Psoas muscle (tissue), 7 donors: ENCODE measurements at regions not wholly inside any gene's neighbourhood (a gene's known extent, or its start where the extent isn't known, plus 50 kb on each side); places are given as distances from the start of the nearest gene placed in this dataset.

ENCODE experiments used
- ATAC-seq, 4 donors: fragments of 200-7000 bp; cut with Tn5 transposase; one replicate each; pipeline ENCODE4 v1.9.1; 2020; ENCODE audit warnings: moderate library complexity in 3 of 4, mild to moderate bottlenecking in 2 of 4
- DNase-seq, 2 donors: peaks; one replicate each; pipeline ENCODE4 v3.0.0-alpha.2; 2020
- H3K27ac ChIP-seq: fragments of 200-600 bp; one replicate; pipeline ENCODE4 v1.8.0; 2022
- H3K27me3 ChIP-seq, 3 donors: fragments of 200-600 bp in 1 of 3; one replicate each; pipeline versions ENCODE4 v1.6.1 to v1.8.0; 2013 to 2022; ENCODE audit warnings: low read length in 2 of 3, mild to moderate bottlenecking in 2 of 3, moderate library complexity in 1 of 3; ENCODE audit not compliant: insufficient read depth in 3 of 3
- H3K36me3 ChIP-seq, 2 donors: fragments of 200-600 bp in 1 of 2; one replicate each; pipeline versions ENCODE4 v1.6.1 to v1.8.0; 2013 to 2022; ENCODE audit warnings: low read depth in 1 of 2, mild to moderate bottlenecking in 1 of 2, moderate library complexity in 1 of 2; ENCODE audit not compliant: insufficient read depth in 1 of 2
- H3K4me1 ChIP-seq: fragments of 200-600 bp; one replicate; pipeline ENCODE4 v1.8.0; 2022
- H3K4me3 ChIP-seq: fragments of 200-600 bp; one replicate; pipeline ENCODE4 v1.8.0; 2022; ENCODE audit warnings: mild to moderate bottlenecking
- H3K9me3 ChIP-seq: fragments of 200-600 bp; one replicate; pipeline ENCODE4 v1.8.0; 2022
- WGBS, 3 donors: extraction: QIAGEN DNeasy Blood & Tissue Kit; methylation state at CpG; one replicate each; pipeline versions ENCODE4 v1.1.6 to v1.1.7; 2013; 5-methylcytosine and 5-hydroxymethylcytosine counted together
- intact Hi-C, 2 donors: fragments of 100-400 bp; cut with DNase I; formaldehyde crosslinking; loops; one replicate each; pipeline versions ENCODE4 v1.11.0 to v1.14.2; 2022
- TF ChIP-seq, protein P1 (sequence below): fragments of 200-600 bp; IDR thresholded peaks from one replicate; pipeline ENCODE4 v1.8.0; 2022; ENCODE audit warnings: antibody characterized with exemption
- donor health status: healthy with polysubstance abuse.
- donor health status: DM: no; HTN: no; CAD: no; lungs with moderate emphysema.
- donor health status: Bipolar disorder and iron deficiency.
- donor health status: healthy.
- donor health status: DM: yes; HTN: yes; CAD: no.
- donor health status: DM: no; HTN: no; CAD: no.
- donor health status: DM: yes; HTN: yes; CAD: no.

DNA sequence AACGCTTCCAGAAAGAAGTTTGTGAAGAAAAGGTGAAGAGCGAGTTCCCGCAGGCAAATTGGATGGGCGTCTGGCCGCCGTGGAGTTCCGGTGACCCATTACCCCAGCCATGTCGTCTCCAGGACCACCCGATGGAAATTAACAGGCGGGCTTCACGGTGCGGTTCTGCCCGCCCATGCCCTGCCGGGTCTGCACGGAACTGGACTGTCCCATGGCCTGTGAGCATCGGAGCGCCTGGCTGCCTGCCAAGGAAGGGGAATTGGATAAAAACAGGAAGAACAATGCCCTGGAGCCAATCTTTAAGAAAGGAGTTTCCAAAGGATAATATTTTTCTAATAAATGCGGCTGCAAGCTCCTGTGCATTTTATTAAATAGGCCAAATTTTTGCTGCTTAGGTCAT lies 319.8 kb upstream of the SLC7A11 start:
- Histone ChIP-seq H3K27me3 (no peaks in the 10 kb centered on the region), H3K36me3 (no peaks in the 10 kb centered on the region), H3K4me1 (no peaks in the 10 kb centered on the region), H3K9me3 (no peaks in the 10 kb centered on the region), H3K27ac (no peak overlapping the region), H3K4me3 (no peak overlapping the region)
- WGBS, 3 donors = 79 to 88% (median 87%) methylated on average over 17 to 18 of the region's 18 CpGs
- DNase-seq (peak; percentile 24 to 58), ATAC-seq (no peak)
- TF ChIP-seq, protein P1, sequence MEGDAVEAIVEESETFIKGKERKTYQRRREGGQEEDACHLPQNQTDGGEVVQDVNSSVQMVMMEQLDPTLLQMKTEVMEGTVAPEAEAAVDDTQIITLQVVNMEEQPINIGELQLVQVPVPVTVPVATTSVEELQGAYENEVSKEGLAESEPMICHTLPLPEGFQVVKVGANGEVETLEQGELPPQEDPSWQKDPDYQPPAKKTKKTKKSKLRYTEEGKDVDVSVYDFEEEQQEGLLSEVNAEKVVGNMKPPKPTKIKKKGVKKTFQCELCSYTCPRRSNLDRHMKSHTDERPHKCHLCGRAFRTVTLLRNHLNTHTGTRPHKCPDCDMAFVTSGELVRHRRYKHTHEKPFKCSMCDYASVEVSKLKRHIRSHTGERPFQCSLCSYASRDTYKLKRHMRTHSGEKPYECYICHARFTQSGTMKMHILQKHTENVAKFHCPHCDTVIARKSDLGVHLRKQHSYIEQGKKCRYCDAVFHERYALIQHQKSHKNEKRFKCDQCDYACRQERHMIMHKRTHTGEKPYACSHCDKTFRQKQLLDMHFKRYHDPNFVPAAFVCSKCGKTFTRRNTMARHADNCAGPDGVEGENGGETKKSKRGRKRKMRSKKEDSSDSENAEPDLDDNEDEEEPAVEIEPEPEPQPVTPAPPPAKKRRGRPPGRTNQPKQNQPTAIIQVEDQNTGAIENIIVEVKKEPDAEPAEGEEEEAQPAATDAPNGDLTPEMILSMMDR = no peak
- intact Hi-C loops = no loop called here

DNA sequence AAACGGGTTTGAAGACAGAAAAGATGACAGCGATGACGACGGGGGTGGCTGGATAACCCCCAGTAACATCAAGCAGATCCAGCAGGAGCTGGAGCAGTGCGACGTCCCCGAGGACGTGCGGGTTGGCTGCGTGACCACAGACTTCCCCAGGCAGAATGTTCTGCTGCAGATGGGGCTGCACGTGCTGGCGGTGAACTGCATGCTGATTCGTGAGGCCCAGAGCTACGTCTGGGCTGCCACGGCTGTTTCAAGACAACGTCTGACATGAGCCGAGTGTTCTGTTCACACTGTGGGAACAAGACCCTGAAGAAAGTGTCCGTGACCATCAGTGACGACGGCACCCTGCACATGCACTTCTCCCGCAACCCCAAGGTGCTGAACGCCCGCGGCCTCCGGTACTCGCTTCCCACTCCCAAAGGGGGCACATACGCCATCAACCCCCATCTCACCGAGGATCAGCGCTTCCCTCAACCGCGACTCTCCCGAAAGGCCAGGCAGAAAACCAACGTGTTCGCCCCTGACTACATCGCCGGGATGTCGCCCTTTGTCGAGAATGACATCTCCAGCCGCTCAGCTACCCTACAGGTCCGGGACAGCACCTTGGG lies 319.2 kb upstream of the SLC7A11 start:
- no peak overlapping the region for H3K27ac ChIP-seq
- TF ChIP-seq, protein P1 = no peak
- H3K36me3 ChIP-seq = no peaks in the 10 kb centered on the region
- 93 to 94% (median 94%) methylated on average over 40 of the region's 40 CpGs for WGBS, 3 donors
- no peak for ATAC-seq
- peak in 1 of 2 donors; percentile 65 for DNase-seq
- H3K9me3 ChIP-seq = no peaks in the 10 kb centered on the region
- H3K27me3 ChIP-seq = no peaks in the 10 kb centered on the region
- no peaks in the 10 kb centered on the region for H3K4me1 ChIP-seq
- intact Hi-C loops = no loop called here
- H3K4me3 ChIP-seq = no peak overlapping the region

DNA sequence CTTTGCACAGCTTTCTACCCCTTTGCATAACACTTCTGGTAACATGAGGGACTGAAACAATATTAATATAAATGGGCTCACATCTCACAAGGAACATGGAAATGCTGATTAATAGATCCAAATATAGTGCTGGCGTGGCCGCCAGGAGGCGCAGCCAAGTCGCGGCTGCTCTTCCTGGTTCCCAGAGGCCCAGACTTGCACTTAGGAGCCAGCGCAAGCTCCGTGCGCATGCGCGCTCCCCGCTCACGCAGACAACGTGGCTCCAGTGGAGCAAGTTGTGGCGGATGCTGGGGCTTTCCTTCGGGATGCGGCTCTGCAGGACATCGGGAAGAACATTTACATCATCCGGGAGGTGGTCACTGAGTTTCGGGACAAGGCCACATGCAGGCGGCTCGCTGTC lies 318.3 kb upstream of the SLC7A11 start:
- ATAC-seq (no peak), DNase-seq (no peak)
- TF ChIP-seq, protein P1 = no peak
- Histone ChIP-seq H3K36me3 (no peaks in the 10 kb centered on the region), H3K27me3 (no peaks in the 10 kb centered on the region), H3K27ac (no peak overlapping the region), H3K4me1 (no peaks in the 10 kb centered on the region), H3K9me3 (no peaks in the 10 kb centered on the region), H3K4me3 (no peak overlapping the region)
- 90 to 94% (median 93%) methylated on average over 21 of the region's 21 CpGs for WGBS, 3 donors
- intact Hi-C loops = no loop called here

DNA sequence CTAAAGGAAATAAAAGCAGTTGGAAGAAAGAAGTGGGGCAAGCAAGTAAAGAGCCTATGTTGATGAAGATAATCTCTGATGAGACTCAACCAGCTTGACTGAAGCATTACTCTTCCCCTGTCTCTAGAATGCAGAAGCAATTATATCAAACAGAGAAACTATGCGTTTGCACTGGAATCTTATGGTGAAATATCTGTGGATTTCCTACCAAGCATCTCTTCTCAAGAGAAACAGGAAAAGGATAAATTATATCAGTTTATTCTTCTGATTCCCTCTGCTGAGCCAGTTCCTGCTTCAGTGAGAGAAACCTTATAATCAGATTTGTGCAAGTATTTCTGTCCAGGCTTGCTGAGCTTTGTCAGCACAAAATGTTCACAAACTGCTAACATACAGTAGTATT lies 316.7 kb upstream of the SLC7A11 start:
- Histone ChIP-seq H3K27ac (no peak overlapping the region), H3K4me3 (no peak overlapping the region), H3K36me3 (no peaks in the 10 kb centered on the region), H3K27me3 (no peaks in the 10 kb centered on the region), H3K9me3 (no peaks in the 10 kb centered on the region), H3K4me1 (no peaks in the 10 kb centered on the region)
- WGBS, 3 donors = 67 to 82% (median 76%) methylated on average over 1 of the region's 1 CpG
- intact Hi-C loops = no loop called here
- DNase-seq = no peak
- no peak for ATAC-seq
- TF ChIP-seq, protein P1 = no peak

DNA sequence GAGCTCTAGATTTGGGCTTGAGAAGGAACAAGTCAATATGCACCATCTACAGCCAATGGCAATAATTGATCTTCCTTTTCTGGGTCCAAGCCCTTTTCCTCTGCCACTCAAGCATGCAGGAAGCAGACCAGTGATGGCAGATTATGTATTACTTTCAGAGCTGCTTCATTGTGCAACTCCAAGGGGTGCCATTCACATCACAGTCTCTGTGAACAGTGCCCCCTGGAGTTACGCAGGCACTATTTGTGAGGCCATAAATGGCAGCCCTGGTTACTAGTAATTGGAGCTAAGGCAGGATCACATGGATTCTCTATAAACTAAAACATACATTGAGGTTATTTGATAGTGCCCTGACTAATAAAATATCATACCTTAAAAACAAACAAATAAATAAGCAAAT lies 313.4 kb upstream of the SLC7A11 start:
- Histone ChIP-seq H3K36me3 (no peaks in the 10 kb centered on the region), H3K4me3 (no peak overlapping the region), H3K27me3 (no peaks in the 10 kb centered on the region), H3K9me3 (no peaks in the 10 kb centered on the region), H3K4me1 (no peaks in the 10 kb centered on the region), H3K27ac (no peak overlapping the region)
- TF ChIP-seq, protein P1 = no peak
- WGBS, 3 donors = 95 to 97% (median 95%) methylated on average over 1 of the region's 1 CpG
- no peak for DNase-seq
- no peak for ATAC-seq
- intact Hi-C loops = no loop called here
